Activated CD4-positive, alpha-beta T cell treated with anti-CD3 and anti-CD28 coated beads for 36 hours (primary cell): ENCODE measurements at regions not wholly inside any gene's neighbourhood (a gene's known extent, or its start where the extent isn't known, plus 50 kb on each side); places are given as distances from the start of the nearest gene placed in this dataset.

Source experiments
- ATAC-seq: fragments of 200-7000 bp; cut with Tn5 transposase; one replicate; pipeline ENCODE4 v1.10.0; 2021; ENCODE audit warnings: mild to moderate bottlenecking, moderate library complexity
- CTCF ChIA-PET: fragments of 350-600 bp; sonication (Branson Sonifier 250); formaldehyde crosslinking; loops from one replicate; lab custom pipeline; 2021; ENCODE audit warnings: antibody characterized with exemption; lab: Charles Lee
- POLR2A ChIA-PET: fragments of 350-600 bp; sonication (Branson Sonifier 250); formaldehyde crosslinking; loops from one replicate; lab custom pipeline; 2021; ENCODE audit warnings: antibody characterized with exemption, inconsistent platforms; lab: Charles Lee
- DNase-seq: peaks from one replicate; pipeline ENCODE4 v3.0.0-alpha.2; 2020
- H3K27ac Mint-ChIP-seq: one replicate; pipeline ENCODE4 v1.8.0; 2021; ENCODE audit warnings: mixed read lengths
- H3K27me3 Mint-ChIP-seq: one replicate; pipeline ENCODE4 v1.8.0; 2021; ENCODE audit warnings: mixed read lengths
- H3K36me3 Mint-ChIP-seq: one replicate; pipeline ENCODE4 v1.8.0; 2021; ENCODE audit warnings: low read depth, mixed read lengths
- H3K4me1 Mint-ChIP-seq: one replicate; pipeline ENCODE4 v1.8.0; 2021; ENCODE audit warnings: mixed read lengths
- H3K4me3 Mint-ChIP-seq: one replicate; pipeline ENCODE4 v1.8.0; 2021; ENCODE audit warnings: mild to moderate bottlenecking, moderate library complexity, mixed read lengths
- H3K9me3 Mint-ChIP-seq: one replicate; pipeline ENCODE4 v1.8.0; 2021; ENCODE audit warnings: low read depth, mixed read lengths
- intact Hi-C, 2 experiments: fragments of 100-400 bp; cut with DNase I in 1 of 2; cut with micrococcal nuclease in 1 of 2; formaldehyde crosslinking; loops; one replicate each; pipeline versions ENCODE4 v1.14.2 to v1.15.1; 2022 to 2024; cut with DNase I, micrococcal nuclease

DNA sequence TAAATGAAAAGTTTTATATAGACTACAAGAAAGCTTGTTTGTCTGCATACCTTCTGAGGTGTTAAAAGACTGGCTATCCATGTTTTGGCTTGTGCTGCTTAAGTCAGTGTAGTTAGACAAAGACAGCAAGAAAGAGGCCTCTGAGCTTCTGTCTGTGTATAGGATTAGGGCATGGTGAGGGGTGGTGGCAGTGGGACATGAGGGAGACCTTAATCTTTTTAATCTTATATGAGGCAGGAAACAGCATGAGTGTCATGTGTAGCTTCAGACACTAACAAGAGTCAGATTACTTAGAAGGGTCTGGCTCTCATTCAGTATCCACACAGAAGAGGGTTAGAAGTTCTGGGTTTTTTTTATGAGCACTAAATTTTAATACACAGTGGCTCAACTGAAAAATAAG, 213.3 kb downstream of the GABRG1 start:
- Mint-ChIP-seq H3K36me3 (no peaks in the 10 kb centered on the region), H3K4me1 (no peaks in the 10 kb centered on the region), H3K9me3 (peaks cover 5% of the 10 kb centered on the region), H3K27me3 (no peaks in the 10 kb centered on the region), H3K4me3 (no peak overlapping the region), H3K27ac (no peak overlapping the region)
- no peak for DNase-seq
- ChIA-PET POLR2A (no interaction called here), CTCF (no interaction called here)
- ATAC-seq, result no peak
- intact Hi-C loops, result no loop called here

DNA sequence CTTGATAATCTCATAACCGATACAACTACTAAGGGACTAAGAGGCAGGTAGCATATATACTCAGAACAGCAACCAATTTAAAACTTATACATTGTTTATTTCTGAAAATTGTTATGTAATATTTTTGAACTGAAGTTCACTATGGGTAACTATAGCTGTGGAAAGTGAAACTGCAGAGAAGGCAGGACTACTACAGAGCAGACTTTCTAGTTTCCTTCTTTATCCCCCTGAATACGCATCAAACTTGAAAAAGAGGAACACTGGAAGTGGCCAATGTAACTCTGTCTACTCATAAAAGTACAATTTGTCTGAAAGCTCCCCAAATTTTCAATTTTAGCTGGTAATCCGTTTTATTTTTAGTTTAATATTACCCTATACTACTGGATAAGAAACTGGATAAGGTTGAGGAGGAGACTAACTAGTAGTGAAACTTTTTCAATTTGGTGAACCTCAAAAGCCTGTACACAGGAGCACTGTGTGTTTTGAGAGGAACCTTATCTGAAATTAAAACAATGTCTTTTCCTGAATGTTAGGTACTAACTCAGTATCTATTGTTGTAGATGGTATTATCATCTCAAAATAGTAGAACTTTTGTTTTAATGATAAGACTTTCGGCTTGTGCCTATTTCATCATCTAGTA, 225.8 kb downstream of the GABRG1 start:
- no peak for ATAC-seq
- no peaks in the 10 kb centered on the region for H3K36me3 Mint-ChIP-seq
- ChIA-PET CTCF (no interaction called here), POLR2A (no interaction called here)
- H3K27ac Mint-ChIP-seq, result no peak overlapping the region
- intact Hi-C loops, result no loop called here
- no peaks in the 10 kb centered on the region for H3K4me1 Mint-ChIP-seq
- no peaks in the 10 kb centered on the region for H3K27me3 Mint-ChIP-seq
- H3K9me3 Mint-ChIP-seq, result peaks cover 3% of the 10 kb centered on the region
- DNase-seq, result no peak
- H3K4me3 Mint-ChIP-seq, result no peak overlapping the region

DNA sequence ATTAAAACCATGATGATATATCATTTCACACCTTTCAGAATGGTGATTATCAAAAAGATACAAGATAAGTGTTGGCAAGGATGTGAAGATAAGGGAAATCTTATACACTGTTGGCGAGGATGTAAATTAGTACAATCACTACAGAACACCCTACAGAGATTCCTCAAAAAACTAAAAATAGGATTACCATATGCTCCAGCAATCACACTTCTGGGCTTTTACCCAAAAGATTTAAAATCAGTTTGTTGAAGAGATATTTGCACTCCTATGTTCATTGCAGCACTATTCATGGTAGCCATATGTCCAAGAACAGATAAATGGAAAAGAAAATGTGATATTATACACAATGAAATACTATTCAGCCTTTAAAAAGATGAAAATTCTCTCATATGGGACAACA, 240.4 kb downstream of the GABRG1 start:
- no peak for ATAC-seq
- Mint-ChIP-seq H3K36me3 (no peaks in the 10 kb centered on the region), H3K4me3 (no peak overlapping the region), H3K4me1 (no peaks in the 10 kb centered on the region), H3K9me3 (peaks cover 19% of the 10 kb centered on the region), H3K27me3 (no peaks in the 10 kb centered on the region), H3K27ac (no peak overlapping the region)
- no peak for DNase-seq
- POLR2A ChIA-PET, result no interaction called here
- CTCF ChIA-PET, result no interaction called here
- intact Hi-C loops, result no loop called here

DNA sequence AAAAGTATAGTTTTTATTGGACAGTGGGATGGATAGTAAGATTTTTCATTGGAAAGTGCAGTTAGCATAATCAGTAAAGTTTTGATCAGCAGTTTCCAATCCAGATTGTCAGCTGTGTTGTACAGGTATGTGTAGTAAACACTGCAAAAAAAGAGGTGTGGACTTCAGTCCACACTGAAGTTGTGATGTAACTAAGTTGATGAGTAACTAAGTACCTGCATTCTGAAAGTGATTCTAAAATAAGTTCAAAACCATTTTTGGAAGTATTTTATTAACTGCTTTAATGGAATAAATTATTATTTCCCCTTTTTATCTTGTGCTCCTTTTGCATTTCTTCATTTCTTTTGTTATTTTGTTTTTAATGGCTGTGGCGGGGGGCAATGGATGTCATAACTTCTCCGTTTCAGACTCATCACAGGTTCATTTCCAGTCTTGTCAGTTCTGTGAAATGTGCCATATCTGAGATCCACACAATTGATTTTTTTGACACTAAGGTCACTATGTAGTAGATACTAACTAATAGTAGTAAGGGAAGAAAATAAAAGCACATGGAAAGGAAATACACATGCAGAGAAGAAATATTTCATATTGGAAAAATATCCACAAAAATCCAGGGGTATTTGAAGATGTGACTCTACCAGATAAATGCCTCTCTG, 247.5 kb downstream of the GABRG1 start:
- no peak for ATAC-seq
- ChIA-PET CTCF (no interaction called here), POLR2A (no interaction called here)
- peaks cover 7% of the 10 kb centered on the region for H3K9me3 Mint-ChIP-seq
- no peak overlapping the region for H3K4me3 Mint-ChIP-seq
- no peak overlapping the region for H3K27ac Mint-ChIP-seq
- DNase-seq, result no peak
- intact Hi-C loops, result no loop called here
- H3K4me1 Mint-ChIP-seq, result no peaks in the 10 kb centered on the region
- no peaks in the 10 kb centered on the region for H3K36me3 Mint-ChIP-seq
- H3K27me3 Mint-ChIP-seq, result no peaks in the 10 kb centered on the region

DNA sequence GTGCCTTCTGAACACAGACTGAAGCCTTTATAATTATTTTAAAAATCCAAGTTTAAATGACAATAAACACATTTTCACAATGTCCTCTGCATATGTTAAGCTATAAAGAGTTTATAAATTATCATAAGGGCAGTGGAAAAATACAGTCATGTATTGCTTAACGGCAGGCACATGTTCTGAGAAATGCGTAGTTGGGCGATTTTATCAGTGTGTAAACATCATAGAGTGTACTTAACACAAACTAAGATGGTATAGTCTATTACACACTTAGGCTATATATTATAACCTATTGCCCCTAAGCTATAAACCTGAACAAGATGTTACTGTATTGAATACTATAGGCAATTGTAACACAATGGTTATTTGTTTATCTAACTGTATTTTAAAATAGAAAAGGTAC, 254.7 kb downstream of the GABRG1 start:
- CTCF ChIA-PET, result no interaction called here
- POLR2A ChIA-PET, result no interaction called here
- Mint-ChIP-seq H3K27me3 (no peaks in the 10 kb centered on the region), H3K9me3 (peaks cover 2% of the 10 kb centered on the region), H3K4me1 (no peaks in the 10 kb centered on the region), H3K27ac (no peak overlapping the region), H3K4me3 (no peak overlapping the region), H3K36me3 (no peaks in the 10 kb centered on the region)
- DNase-seq (no peak), ATAC-seq (no peak)
- intact Hi-C loops, result no loop called here

DNA sequence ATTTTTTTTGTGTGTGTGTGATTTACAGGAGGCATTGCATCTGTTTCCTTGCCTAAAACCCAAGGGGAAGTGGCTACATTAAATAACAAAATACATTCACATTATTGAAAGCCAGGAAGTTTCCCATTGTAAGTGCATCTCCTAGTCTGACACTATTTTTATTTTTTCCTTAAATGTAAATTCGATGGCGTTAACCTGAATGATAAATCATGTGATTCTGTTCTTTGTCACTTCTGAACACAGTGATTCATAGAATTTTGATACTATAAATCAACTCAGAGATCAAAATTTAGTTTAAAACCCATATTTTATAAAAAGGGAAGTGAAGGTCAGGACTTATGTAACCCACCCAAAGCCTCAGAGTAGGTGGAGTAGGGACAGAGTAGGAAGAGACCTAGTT, 258.1 kb downstream of the GABRG1 start:
- no peak for DNase-seq
- Mint-ChIP-seq H3K27ac (no peak overlapping the region), H3K36me3 (no peaks in the 10 kb centered on the region), H3K4me1 (no peaks in the 10 kb centered on the region), H3K27me3 (no peaks in the 10 kb centered on the region), H3K9me3 (peaks cover 2% of the 10 kb centered on the region), H3K4me3 (no peak overlapping the region)
- POLR2A ChIA-PET, result no interaction called here
- intact Hi-C loops, result no loop called here
- ATAC-seq, result no peak
- CTCF ChIA-PET, result no interaction called here

DNA sequence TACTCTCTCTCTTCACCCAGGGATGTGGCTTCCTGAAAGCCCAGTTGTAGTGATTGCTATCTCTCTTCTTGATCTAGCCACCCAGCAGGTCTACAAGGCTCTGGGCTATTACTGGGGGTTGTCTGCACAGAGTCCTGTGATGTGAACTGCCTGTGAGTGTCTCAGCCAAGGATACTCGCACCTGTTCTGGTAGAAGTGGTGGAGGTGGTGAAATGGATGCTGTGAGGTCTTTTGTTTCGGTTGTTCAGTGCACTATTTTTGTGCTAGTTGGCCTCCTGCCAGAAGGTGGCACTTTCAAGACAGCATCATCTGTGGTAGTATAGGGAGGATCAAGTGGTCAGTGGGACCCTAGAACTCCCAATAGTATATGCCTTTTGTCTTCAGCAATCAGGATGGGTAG, 268.0 kb downstream of the GABRG1 start:
- intact Hi-C loops, result no loop called here
- Mint-ChIP-seq H3K27ac (no peak overlapping the region), H3K27me3 (no peaks in the 10 kb centered on the region), H3K4me1 (no peaks in the 10 kb centered on the region), H3K9me3 (peaks cover 21% of the 10 kb centered on the region), H3K36me3 (no peaks in the 10 kb centered on the region), H3K4me3 (no peak overlapping the region)
- POLR2A ChIA-PET, result no interaction called here
- CTCF ChIA-PET, result no interaction called here
- no peak for DNase-seq
- ATAC-seq, result no peak

DNA sequence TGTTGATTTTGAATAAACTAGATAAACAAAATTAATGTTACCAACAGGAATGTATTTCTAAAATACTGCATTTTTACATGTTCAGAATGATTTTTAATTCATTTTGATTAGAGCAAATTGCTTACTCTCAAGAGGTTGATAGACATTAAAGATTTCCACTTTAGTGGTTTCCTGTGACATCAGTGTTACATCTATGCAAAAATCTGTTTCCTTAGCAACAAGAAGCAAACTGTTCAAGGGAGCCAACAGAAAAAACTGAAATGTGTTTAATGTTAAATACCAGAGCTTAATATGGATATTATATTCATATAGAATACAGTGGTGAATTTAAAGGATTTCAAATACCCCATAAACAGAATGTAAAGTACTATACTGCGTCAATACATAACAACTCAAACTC, 277.8 kb downstream of the GABRG1 start:
- Mint-ChIP-seq H3K9me3 (peaks cover 16% of the 10 kb centered on the region), H3K36me3 (no peaks in the 10 kb centered on the region), H3K27me3 (no peaks in the 10 kb centered on the region), H3K4me1 (no peaks in the 10 kb centered on the region), H3K27ac (no peak overlapping the region), H3K4me3 (no peak overlapping the region)
- intact Hi-C loops, result no loop called here
- DNase-seq (no peak), ATAC-seq (no peak)
- ChIA-PET CTCF (no interaction called here), POLR2A (no interaction called here)

DNA sequence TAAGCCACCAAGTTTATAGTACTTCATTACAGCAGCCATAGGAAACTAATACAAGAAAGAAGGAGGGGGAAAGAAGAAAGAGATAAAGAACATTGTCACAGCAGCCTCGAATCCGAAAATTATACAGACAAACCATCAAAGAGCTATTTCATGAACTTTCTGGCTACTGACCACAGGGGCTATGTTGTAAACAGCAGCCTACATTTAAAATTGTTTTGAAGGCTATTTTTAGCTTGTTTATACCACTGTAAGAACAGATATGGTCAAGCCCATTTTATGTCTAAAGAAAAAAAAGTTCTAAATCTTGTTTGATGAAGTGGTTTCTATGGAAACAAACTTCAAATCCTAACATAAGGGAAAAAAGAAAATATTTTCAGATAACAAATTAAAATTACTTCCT, 282.1 kb downstream of the GABRG1 start:
- no peak overlapping the region for H3K27ac Mint-ChIP-seq
- H3K4me1 Mint-ChIP-seq, result no peaks in the 10 kb centered on the region
- no peaks in the 10 kb centered on the region for H3K27me3 Mint-ChIP-seq
- H3K9me3 Mint-ChIP-seq, result peaks cover 6% of the 10 kb centered on the region
- CTCF ChIA-PET, result no interaction called here
- H3K36me3 Mint-ChIP-seq, result no peaks in the 10 kb centered on the region
- intact Hi-C loops, result no loop called here
- POLR2A ChIA-PET, result no interaction called here
- ATAC-seq, result no peak
- no peak for DNase-seq
- no peak overlapping the region for H3K4me3 Mint-ChIP-seq

DNA sequence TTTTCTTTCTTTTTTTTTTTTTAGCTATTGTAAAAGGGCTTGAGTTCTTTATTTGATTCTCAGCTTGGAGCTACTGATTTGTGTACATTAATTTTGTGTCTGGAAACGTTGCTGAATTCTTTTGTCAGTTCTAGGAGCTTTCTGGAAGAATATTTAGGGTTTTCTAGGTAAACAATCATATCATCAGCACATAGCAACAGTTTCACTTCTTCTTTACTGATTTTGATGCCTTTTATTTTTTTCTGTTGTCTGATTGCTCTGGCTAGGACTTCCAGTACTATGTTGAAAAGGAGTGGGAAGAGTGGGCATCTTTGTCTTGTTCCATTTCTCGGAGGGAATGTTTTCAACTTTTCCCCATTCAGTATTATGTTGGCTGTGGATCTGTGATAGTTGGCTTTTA, 292.2 kb downstream of the GABRG1 start:
- Mint-ChIP-seq H3K36me3 (no peaks in the 10 kb centered on the region), H3K4me1 (no peaks in the 10 kb centered on the region), H3K4me3 (no peak overlapping the region), H3K9me3 (peaks cover 19% of the 10 kb centered on the region), H3K27ac (no peak overlapping the region), H3K27me3 (no peaks in the 10 kb centered on the region)
- CTCF ChIA-PET, result no interaction called here
- POLR2A ChIA-PET, result no interaction called here
- intact Hi-C loops, result no loop called here
- no peak for DNase-seq
- ATAC-seq, result no peak

DNA sequence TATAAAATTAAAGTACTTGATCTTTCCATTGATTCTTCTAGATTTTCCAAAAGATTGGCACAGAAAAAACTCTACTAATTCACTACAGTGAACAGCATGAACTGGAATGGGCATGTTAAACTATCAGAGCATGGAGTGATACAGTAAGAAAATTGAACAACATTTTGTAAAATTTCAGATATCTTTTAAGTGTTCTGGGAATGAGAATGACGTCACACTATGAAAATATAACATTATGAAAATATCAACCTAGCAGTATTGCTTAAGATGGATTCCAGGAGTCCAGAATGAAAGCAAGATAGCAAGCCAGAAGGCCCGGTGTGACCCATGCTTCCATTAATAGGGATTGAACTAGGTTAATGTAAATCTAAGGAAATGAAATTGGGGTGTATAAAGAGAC, 319.9 kb downstream of the GABRG1 start:
- no peaks in the 10 kb centered on the region for H3K36me3 Mint-ChIP-seq
- H3K27me3 Mint-ChIP-seq, result no peaks in the 10 kb centered on the region
- no peak overlapping the region for H3K27ac Mint-ChIP-seq
- H3K4me3 Mint-ChIP-seq, result no peak overlapping the region
- no peak for DNase-seq
- intact Hi-C loops, result no loop called here
- peaks cover 7% of the 10 kb centered on the region for H3K9me3 Mint-ChIP-seq
- no peaks in the 10 kb centered on the region for H3K4me1 Mint-ChIP-seq
- ChIA-PET POLR2A (no interaction called here), CTCF (no interaction called here)
- ATAC-seq, result no peak

DNA sequence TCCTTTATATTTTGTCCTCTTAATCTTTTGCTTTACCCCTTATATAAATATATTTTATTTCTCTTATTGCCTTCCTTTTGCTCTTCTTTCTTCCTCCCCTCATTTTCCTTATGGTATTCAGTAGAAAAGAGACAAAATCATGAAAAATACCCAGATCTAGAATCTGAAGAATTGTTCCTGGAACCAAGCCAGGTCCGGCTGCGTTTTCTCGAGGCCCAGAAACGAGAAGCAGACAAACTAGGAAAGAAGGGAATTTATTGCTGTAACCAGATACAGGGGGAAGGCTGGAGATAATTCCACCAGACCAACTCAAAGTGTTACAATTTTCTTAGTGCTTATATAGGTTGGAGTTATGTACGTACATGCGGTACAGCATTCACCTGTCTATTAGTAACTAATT, 328.7 kb downstream of the GABRG1 start:
- H3K4me3 Mint-ChIP-seq, result no peak overlapping the region
- ATAC-seq, result no peak
- no peaks in the 10 kb centered on the region for H3K27me3 Mint-ChIP-seq
- POLR2A ChIA-PET, result no interaction called here
- intact Hi-C loops, result no loop called here
- H3K9me3 Mint-ChIP-seq, result peaks cover 12% of the 10 kb centered on the region
- CTCF ChIA-PET, result no interaction called here
- H3K27ac Mint-ChIP-seq, result no peak overlapping the region
- no peaks in the 10 kb centered on the region for H3K36me3 Mint-ChIP-seq
- DNase-seq, result no peak
- no peaks in the 10 kb centered on the region for H3K4me1 Mint-ChIP-seq
